ENCODE measurements at regions not wholly inside any gene's neighbourhood (a gene's known extent, or its start where the extent isn't known, plus 50 kb on each side); places are given as distances from the start of the nearest gene placed in this dataset.

GRCh38 chr4:44996276-44996845, 270.0 kb upstream of the GNPDA2 start:
- TF ChIP-seq POLR2AphosphoS5 (IDR thresholded peaks at IDR 0.05; ENCODE audit: borderline replicate concordance, low read depth, low read length) = no peak
- no peak for TF ChIP-seq EZH2 (IDR thresholded peaks at IDR 0.05)
